SK-N-SH (cell line): ENCODE measurements at regions not wholly inside any gene's neighbourhood (a gene's known extent, or its start where the extent isn't known, plus 50 kb on each side); places are given as distances from the start of the nearest gene placed in this dataset.

Experiments used
- CTCF ChIA-PET: fragments of 300-600, 350-600 bp; formaldehyde crosslinking; extraction: SDS; loops from one replicate; lab custom pipeline; 2021; lab: Yijun Ruan, JAX
- POLR2A ChIA-PET: fragments of 350-600 bp; sonication (Branson Sonifier 250); formaldehyde crosslinking; extraction: SDS; loops from one replicate; lab custom pipeline; 2020; ENCODE audit warnings: antibody characterized with exemption, inconsistent platforms; lab: Yijun Ruan, JAX
- DNase-seq: peaks from one replicate; pipeline ENCODE4 v3.0.0; 2012
- H2AFZ ChIP-seq: fragments of 200-600 bp; sonication (generic); 2 replicates; pipeline ENCODE4 v1.8.1; 2016; ENCODE audit warnings: antibody characterized with exemption, mild to moderate bottlenecking, low read depth
- H3F3A ChIP-seq: fragments of 200-600 bp; sonication (generic); replicated peaks from 2 replicates; pipeline ENCODE3; 2016; ENCODE audit warnings: antibody characterized with exemption, mild to moderate bottlenecking; ENCODE audit not compliant: insufficient read depth
- H3K27ac ChIP-seq, 2 experiments: fragments of 200-500 bp in 1 of 2; fragments of 200-600 bp in 1 of 2; sonication (Bioruptor generic) in 1 of 2; sonication (generic), shearing (Covaris generic) in 1 of 2; 2 replicates each; pipeline versions ENCODE4 v1.5.1 to v1.6.1; 2014 to 2016; ENCODE audit warnings: low read depth in 2 of 2, inconsistent platforms in 1 of 2, low read length in 1 of 2, mild to moderate bottlenecking in 1 of 2, mixed read lengths in 1 of 2
- H3K27me3 ChIP-seq: fragments of 200-600 bp; sonication (generic), shearing (Covaris generic); 2 replicates; pipeline ENCODE4 v1.6.1; 2016; ENCODE audit warnings: mixed run types; ENCODE audit not compliant: insufficient read depth
- H3K36me3 ChIP-seq, 2 experiments: fragments of 200-500 bp in 1 of 2; fragments of 200-600 bp in 1 of 2; sonication (Bioruptor generic) in 1 of 2; sonication (generic) in 1 of 2; replicated peaks in 1 of 2; 2 replicates each; pipeline versions ENCODE3 to v1.5.1; 2014 to 2016; ENCODE audit warnings: low read length in 1 of 2, mild to moderate bottlenecking in 1 of 2; ENCODE audit not compliant: insufficient read depth in 2 of 2, control insufficient read depth in 1 of 2
- H3K4me1 ChIP-seq, 2 experiments: fragments of 200-500 bp in 1 of 2; fragments of 200-600 bp in 1 of 2; sonication (Bioruptor generic) in 1 of 2; sonication (generic), shearing (Covaris generic) in 1 of 2; 2 replicates each; pipeline versions ENCODE4 v1.5.1 to v1.6.1; 2014 to 2016; ENCODE audit warnings: low read depth in 1 of 2, low read length in 1 of 2, mixed run types in 1 of 2; ENCODE audit not compliant: insufficient read depth in 2 of 2, control insufficient read depth in 1 of 2
- H3K4me2 ChIP-seq: fragments of 200-600 bp; sonication (generic), shearing (Covaris generic); 2 replicates; pipeline ENCODE4 v1.6.1; 2017; ENCODE audit warnings: mixed run types
- H3K4me3 ChIP-seq, 2 experiments: fragments of 200-500 bp in 1 of 2; fragments of 200-600 bp in 1 of 2; sonication (Bioruptor generic) in 1 of 2; sonication (generic), shearing (Covaris generic) in 1 of 2; 2 replicates each; pipeline versions ENCODE4 v1.5.1 to v1.8.1; 2014 to 2016; ENCODE audit warnings: low read depth in 2 of 2, inconsistent platforms in 1 of 2, low read length in 1 of 2, mild to moderate bottlenecking in 1 of 2, mixed read lengths in 1 of 2, moderate library complexity in 1 of 2
- H3K79me2 ChIP-seq: fragments of 200-600 bp; sonication (generic); 2 replicates; pipeline ENCODE4 v1.8.1; 2017; ENCODE audit warnings: mild to moderate bottlenecking; ENCODE audit not compliant: insufficient read depth
- H3K9ac ChIP-seq: fragments of 200-600 bp; sonication (generic); 2 replicates; pipeline ENCODE4 v1.6.1; 2017; ENCODE audit warnings: mixed run types
- H3K9me2 ChIP-seq: fragments of 200-600 bp; sonication (generic); 2 replicates; pipeline ENCODE4 v1.6.1; 2017; ENCODE audit warnings: mixed run types
- H3K9me3 ChIP-seq: fragments of 200-600 bp; sonication (generic); 2 replicates; pipeline ENCODE4 v1.6.1; 2017; ENCODE audit warnings: mixed run types, mild to moderate bottlenecking, moderate library complexity
- H4K20me1 ChIP-seq: fragments of 200-600 bp; sonication (generic); 2 replicates; pipeline ENCODE4 v1.6.1; 2017; ENCODE audit warnings: mild to moderate bottlenecking, mixed run types; ENCODE audit not compliant: insufficient read depth
- CHD2 ChIP-seq: fragments of 150-350 bp; IDR thresholded peaks from 2 replicates; pipeline ENCODE4 v1.6.1; 2018; ENCODE audit warnings: low read length; ENCODE audit not compliant: partially characterized antibody
- EP300 ChIP-seq, 2 experiments: IDR thresholded peaks; 2 replicates each; pipeline versions ENCODE4 v1.4.0 to v1.6.1; 2012; ENCODE audit warnings: borderline replicate concordance in 1 of 2, low read depth in 1 of 2, low read length in 1 of 2
- EZH2phosphoT487 ChIP-seq: fragments of 200-600 bp; sonication (generic); IDR thresholded peaks from 2 replicates; pipeline ENCODE4 v1.6.1; 2017; ENCODE audit warnings: low read depth, mixed run types, mild to moderate bottlenecking, antibody characterized with exemption, moderate library complexity, borderline replicate concordance
- FOXM1 ChIP-seq: IDR thresholded peaks from 2 replicates; pipeline ENCODE4 v1.4.0; 2012; ENCODE audit warnings: low read depth, mild to moderate bottlenecking
- GABPA ChIP-seq: IDR thresholded peaks from 2 replicates; pipeline ENCODE4 v1.4.0; 2012; ENCODE audit warnings: low read depth, mild to moderate bottlenecking
- GATA2 ChIP-seq: sonication (generic); formaldehyde crosslinking; IDR thresholded peaks from 2 replicates; pipeline ENCODE4 v1.5.0; 2020; ENCODE audit warnings: mild to moderate bottlenecking, missing genetic modification reagents
- NFIC ChIP-seq: IDR thresholded peaks from 2 replicates; pipeline ENCODE4 v1.4.0; 2012; ENCODE audit warnings: borderline replicate concordance
- NRF1 ChIP-seq: IDR thresholded peaks from 2 replicates; pipeline ENCODE4 v1.6.1; 2012; ENCODE audit warnings: low read depth, mild to moderate bottlenecking, low read length
- POLR2AphosphoS5 ChIP-seq: IDR thresholded peaks from 2 replicates; pipeline ENCODE4 v1.6.1; 2012; ENCODE audit warnings: low read depth, low read length
- RAD21 ChIP-seq: IDR thresholded peaks from 2 replicates; pipeline ENCODE4 v1.6.1; 2012; ENCODE audit warnings: mild to moderate bottlenecking, low read length
- RCOR1 ChIP-seq: fragments of 150-350 bp; IDR thresholded peaks from 2 replicates; pipeline ENCODE4 v1.6.1; 2017; ENCODE audit warnings: antibody characterized with exemption, low read length
- RFX5 ChIP-seq: IDR thresholded peaks from 2 replicates; pipeline ENCODE4 v1.6.1; 2012; ENCODE audit warnings: mild to moderate bottlenecking, improper control_type of control experiment, low read length
- RXRA ChIP-seq: IDR thresholded peaks from 2 replicates; pipeline ENCODE4 v1.4.0; 2012; ENCODE audit warnings: low read depth, mild to moderate bottlenecking, borderline replicate concordance
- SIN3A ChIP-seq: IDR thresholded peaks from 2 replicates; pipeline ENCODE4 v1.6.1; 2012; ENCODE audit warnings: low read depth, mild to moderate bottlenecking, low read length, moderate library complexity, borderline replicate concordance
- SMC3 ChIP-seq: IDR thresholded peaks from 2 replicates; pipeline ENCODE4 v1.6.1; 2012; ENCODE audit warnings: low read depth, low read length, improper control_type of control experiment
- TCF12 ChIP-seq: IDR thresholded peaks from 2 replicates; pipeline ENCODE4 v1.4.0; 2012
- TEAD4 ChIP-seq: IDR thresholded peaks from 2 replicates; pipeline ENCODE4 v1.4.0; 2012; ENCODE audit warnings: mild to moderate bottlenecking, borderline replicate concordance; ENCODE audit not compliant: insufficient read depth
- WGBS: methylation state at CpG from one replicate; pipeline ENCODE4 v1.1.6; 2017; ENCODE audit warnings: low lambda C conversion rate; 5-methylcytosine and 5-hydroxymethylcytosine counted together
- TF ChIP-seq, protein P1 (sequence below): IDR thresholded peaks from 2 replicates; pipeline ENCODE4; 2012
- TF ChIP-seq, protein P2 (sequence below): IDR thresholded peaks from 2 replicates; pipeline ENCODE4 v1.4.0; 2012; ENCODE audit warnings: low read depth, borderline replicate concordance
- TF ChIP-seq, protein P3 (sequence below): fragments of 200-600 bp; sonication (generic); IDR thresholded peaks from 2 replicates; pipeline ENCODE4 v1.6.1; 2017; ENCODE audit warnings: antibody characterized with exemption, mild to moderate bottlenecking, moderate library complexity

GRCh38 chr3:25283613-25284012, 144.4 kb upstream of the RARB start (continued):
- TF ChIP-seq RCOR1 (no peak), RFX5 (no peak), EP300 (IDR thresholded peaks at IDR 0.05; ENCODE audit: borderline replicate concordance in 1 of 2, low read depth in 1 of 2, low read length in 1 of 2) (no peak), GATA2 (CRISPR knock-in tag) (no peak), SIN3A (no peak)

GRCh38 chr3:25284249-25284648, 143.8 kb upstream of the RARB start:
- POLR2A ChIA-PET = no interaction called here
- H3K79me2 ChIP-seq = no peaks in the 10 kb centered on the region
- H3K9ac ChIP-seq = no peak overlapping the region
- TF ChIP-seq SIN3A (no peak), RAD21 (no peak), FOXM1 (no peak)
- DNase-seq = no peak
- no peaks in the 10 kb centered on the region for H3K36me3 ChIP-seq
- H3K9me2 ChIP-seq = no peaks in the 10 kb centered on the region
- CTCF ChIA-PET = interaction anchor here (1.1 kb wide), 1 partner anchor 310 kb away, joined by 3 read pairs; no protein-coding TSS in a partner anchor
- H3K27ac ChIP-seq = no peak overlapping the region
- H3K27me3 ChIP-seq = no peaks in the 10 kb centered on the region
- H3K4me1 ChIP-seq = no peaks in the 10 kb centered on the region; a peak in 1 of 4 replicates
- H3F3A ChIP-seq = no peaks in the 10 kb centered on the region
- no peaks in the 10 kb centered on the region for H3K9me3 ChIP-seq
- no peak overlapping the region for H3K4me2 ChIP-seq
- H3K4me3 ChIP-seq = no peak overlapping the region
- no peak overlapping the region for H2AFZ ChIP-seq
- H4K20me1 ChIP-seq = no peaks in the 10 kb centered on the region

GRCh38 chr3:25287291-25287884, 140.7 kb upstream of the RARB start:
- Histone ChIP-seq H3K27me3 (no peaks in the 10 kb centered on the region), H3K4me1 (no peaks in the 10 kb centered on the region; a peak in 1 of 4 replicates), H3K27ac (no peak overlapping the region), H3K9ac (no peak overlapping the region), H3K9me3 (no peaks in the 10 kb centered on the region), H3K36me3 (no peaks in the 10 kb centered on the region), H4K20me1 (no peaks in the 10 kb centered on the region), H3K4me2 (no peak overlapping the region), H3K4me3 (no peak overlapping the region), H3K79me2 (no peaks in the 10 kb centered on the region), H3F3A (no peaks in the 10 kb centered on the region), H3K9me2 (no peaks in the 10 kb centered on the region), H2AFZ (no peak overlapping the region)
- 78% methylated on average over 1 of the region's 1 CpG for WGBS
- no peak for DNase-seq
- ChIA-PET POLR2A (no interaction called here), CTCF (interaction anchor here (1.8 kb wide), 1 partner anchor 9 kb away, joined by 6 read pairs; no protein-coding TSS in a partner anchor)
- no peak for TF ChIP-seq FOXM1
- TF ChIP-seq POLR2AphosphoS5 = no peak
- TF ChIP-seq NRF1 = no peak
- TF ChIP-seq SMC3 = no peak
- TF ChIP-seq CHD2 = no peak
- no peak for TF ChIP-seq EZH2phosphoT487
- no peak for TF ChIP-seq NFIC
- TF ChIP-seq EP300 (IDR thresholded peaks at IDR 0.05; ENCODE audit: borderline replicate concordance in 1 of 2, low read depth in 1 of 2, low read length in 1 of 2) = no peak
- TF ChIP-seq RFX5 = no peak
- TF ChIP-seq GABPA = no peak
- TF ChIP-seq, protein P1, sequence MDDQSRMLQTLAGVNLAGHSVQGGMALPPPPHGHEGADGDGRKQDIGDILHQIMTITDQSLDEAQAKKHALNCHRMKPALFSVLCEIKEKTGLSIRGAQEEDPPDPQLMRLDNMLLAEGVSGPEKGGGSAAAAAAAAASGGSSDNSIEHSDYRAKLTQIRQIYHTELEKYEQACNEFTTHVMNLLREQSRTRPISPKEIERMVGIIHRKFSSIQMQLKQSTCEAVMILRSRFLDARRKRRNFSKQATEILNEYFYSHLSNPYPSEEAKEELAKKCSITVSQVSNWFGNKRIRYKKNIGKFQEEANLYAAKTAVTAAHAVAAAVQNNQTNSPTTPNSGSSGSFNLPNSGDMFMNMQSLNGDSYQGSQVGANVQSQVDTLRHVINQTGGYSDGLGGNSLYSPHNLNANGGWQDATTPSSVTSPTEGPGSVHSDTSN = no peak
- TF ChIP-seq SIN3A = no peak
- no peak for TF ChIP-seq TEAD4
- TF ChIP-seq TCF12 = no peak
- TF ChIP-seq, protein P2, sequence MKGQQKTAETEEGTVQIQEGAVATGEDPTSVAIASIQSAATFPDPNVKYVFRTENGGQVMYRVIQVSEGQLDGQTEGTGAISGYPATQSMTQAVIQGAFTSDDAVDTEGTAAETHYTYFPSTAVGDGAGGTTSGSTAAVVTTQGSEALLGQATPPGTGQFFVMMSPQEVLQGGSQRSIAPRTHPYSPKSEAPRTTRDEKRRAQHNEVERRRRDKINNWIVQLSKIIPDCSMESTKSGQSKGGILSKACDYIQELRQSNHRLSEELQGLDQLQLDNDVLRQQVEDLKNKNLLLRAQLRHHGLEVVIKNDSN = no peak
- TF ChIP-seq RXRA = no peak
- TF ChIP-seq, protein P3, sequence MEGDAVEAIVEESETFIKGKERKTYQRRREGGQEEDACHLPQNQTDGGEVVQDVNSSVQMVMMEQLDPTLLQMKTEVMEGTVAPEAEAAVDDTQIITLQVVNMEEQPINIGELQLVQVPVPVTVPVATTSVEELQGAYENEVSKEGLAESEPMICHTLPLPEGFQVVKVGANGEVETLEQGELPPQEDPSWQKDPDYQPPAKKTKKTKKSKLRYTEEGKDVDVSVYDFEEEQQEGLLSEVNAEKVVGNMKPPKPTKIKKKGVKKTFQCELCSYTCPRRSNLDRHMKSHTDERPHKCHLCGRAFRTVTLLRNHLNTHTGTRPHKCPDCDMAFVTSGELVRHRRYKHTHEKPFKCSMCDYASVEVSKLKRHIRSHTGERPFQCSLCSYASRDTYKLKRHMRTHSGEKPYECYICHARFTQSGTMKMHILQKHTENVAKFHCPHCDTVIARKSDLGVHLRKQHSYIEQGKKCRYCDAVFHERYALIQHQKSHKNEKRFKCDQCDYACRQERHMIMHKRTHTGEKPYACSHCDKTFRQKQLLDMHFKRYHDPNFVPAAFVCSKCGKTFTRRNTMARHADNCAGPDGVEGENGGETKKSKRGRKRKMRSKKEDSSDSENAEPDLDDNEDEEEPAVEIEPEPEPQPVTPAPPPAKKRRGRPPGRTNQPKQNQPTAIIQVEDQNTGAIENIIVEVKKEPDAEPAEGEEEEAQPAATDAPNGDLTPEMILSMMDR = no peak
- no peak for TF ChIP-seq RAD21
